Aorta (tissue), 5 donors: ENCODE measurements at regions not wholly inside any gene's neighbourhood (a gene's known extent, or its start where the extent isn't known, plus 50 kb on each side); places are given as distances from the start of the nearest gene placed in this dataset.
A peak's percentile ranks its signal among the peaks of the same experiment; 100 is the strongest.

Experiments used
- ATAC-seq: fragments of 200-7000 bp; cut with Tn5 transposase; one replicate; pipeline ENCODE4 v1.9.1; 2022; ENCODE audit warnings: moderate library complexity; ENCODE audit not compliant: low FRiP score
- DNase-seq, 2 donors: peaks; one replicate each; pipeline ENCODE4 v3.0.0-alpha.2; 2020
- H3K27ac ChIP-seq, 2 donors: one replicate each; pipeline ENCODE4 v1.5.1; 2013; ENCODE audit warnings: low read length in 2 of 2, mild to moderate bottlenecking in 2 of 2, moderate library complexity in 2 of 2, control low read depth in 1 of 2, inconsistent platforms in 1 of 2, low read depth in 1 of 2
- H3K27me3 ChIP-seq, 2 donors: one replicate each; pipeline ENCODE4 v1.6.1; 2013; ENCODE audit warnings: control low read depth in 1 of 2, low read length in 1 of 2, mild to moderate bottlenecking in 1 of 2, moderate library complexity in 1 of 2; ENCODE audit not compliant: insufficient read depth in 2 of 2, control insufficient read depth in 1 of 2
- H3K36me3 ChIP-seq, 2 donors: one replicate each; pipeline ENCODE4 v1.6.1; 2013; ENCODE audit warnings: control low read depth in 1 of 2, low read length in 1 of 2, mild to moderate bottlenecking in 1 of 2; ENCODE audit not compliant: insufficient read depth in 2 of 2, control insufficient read depth in 1 of 2
- H3K4me1 ChIP-seq, 2 donors: one replicate each; pipeline ENCODE4 v1.6.1; 2013; ENCODE audit warnings: low read length in 2 of 2, control low read depth in 1 of 2, mild to moderate bottlenecking in 1 of 2, moderate library complexity in 1 of 2; ENCODE audit not compliant: insufficient read depth in 2 of 2, control insufficient read depth in 1 of 2
- H3K4me3 ChIP-seq, 2 donors: one replicate each; pipeline ENCODE4 v1.5.1; 2013; ENCODE audit warnings: low read length in 2 of 2, control low read depth in 1 of 2, mild to moderate bottlenecking in 1 of 2
- H3K9me3 ChIP-seq: one replicate; pipeline ENCODE4 v1.6.1; 2013; ENCODE audit warnings: mild to moderate bottlenecking, low read length; ENCODE audit not compliant: control insufficient read depth
- WGBS, 2 donors: extraction: QIAGEN DNeasy Blood & Tissue Kit; methylation state at CpG; one replicate each; pipeline ENCODE4 v1.1.7; 2013; 5-methylcytosine and 5-hydroxymethylcytosine counted together
- intact Hi-C, 2 donors: fragments of 100-400 bp; cut with DNase I; formaldehyde crosslinking; loops; one replicate each; pipeline versions ENCODE4 v1.14.2 to v1.15.0; 2022
- donor health status: healthy with polysubstance abuse.
- donor health status: Bipolar disorder and iron deficiency.
- donor health status: DM: no; HTN: no; CAD: no.
- donor health status: DM: no; HTN: no; CAD: no.
- donor health status: DM: yes; HTN: yes; CAD: no.

DNA sequence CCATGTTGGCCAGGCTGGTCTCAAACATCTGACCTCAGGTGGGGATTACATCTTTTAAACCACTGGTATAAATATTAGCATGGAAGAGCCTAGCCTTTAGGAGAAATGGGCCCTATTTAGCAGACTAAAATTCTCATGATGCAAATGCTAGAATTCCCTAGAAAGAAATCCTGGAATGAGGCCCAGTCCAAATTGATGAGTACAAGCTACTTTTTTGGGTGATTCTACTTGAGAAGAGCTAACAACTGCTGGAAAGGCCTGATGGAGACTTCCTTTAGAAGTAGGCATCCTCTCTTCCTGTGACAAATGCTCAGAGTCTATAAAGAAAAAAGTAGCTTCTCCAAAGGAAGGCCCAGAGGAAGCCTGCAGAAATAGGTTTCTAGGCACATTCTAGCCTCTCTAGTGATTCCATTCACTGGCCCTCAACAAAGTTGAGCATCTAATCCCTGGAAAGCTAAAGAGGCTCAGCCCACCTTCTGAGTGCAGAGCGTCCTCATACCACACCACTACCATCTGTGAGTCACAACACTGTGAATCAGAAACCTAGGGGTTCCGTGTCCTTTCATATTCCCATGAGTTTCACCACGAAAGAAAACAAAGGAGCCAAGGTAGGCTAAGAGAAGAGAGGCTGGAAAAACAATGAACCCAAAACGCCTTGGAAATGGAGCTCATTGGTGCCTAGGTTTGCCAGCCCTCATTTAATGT, 183.1 kb downstream of the C1D start:
- intact Hi-C loops: no loop called here

GRCh38 chr2:67880291-67880761, 182.5 kb downstream of the C1D start:
- no peaks in the 10 kb centered on the region for H3K36me3 ChIP-seq
- ATAC-seq (no peak), DNase-seq (peak in 1 of 2 donors; percentile 75)
- H3K27me3 ChIP-seq: no peaks in the 10 kb centered on the region
- no peaks in the 10 kb centered on the region for H3K9me3 ChIP-seq
- intact Hi-C loops: no loop called here
- no peak overlapping the region for H3K4me3 ChIP-seq
- 33 to 40% methylated on average over 10 of the region's 10 CpGs for WGBS, 2 donors
- H3K4me1 ChIP-seq: peaks cover 0 to 6% of the 10 kb centered on the region in 2 donors
- peak overlapping the region; percentile 36 to 90 for H3K27ac ChIP-seq

More for the DNA sequence above, 183.1 kb downstream of the C1D start:
- Histone ChIP-seq H3K4me3 (no peak overlapping the region), H3K36me3 (no peaks in the 10 kb centered on the region), H3K9me3 (no peaks in the 10 kb centered on the region), H3K27me3 (no peaks in the 10 kb centered on the region), H3K4me1 (peaks cover 0 to 6% of the 10 kb centered on the region in 2 donors), H3K27ac (peak overlapping the region; percentile 36 to 90)
- DNase-seq (no peak), ATAC-seq (no peak)
- WGBS, 2 donors: 32% methylated on average over 4 of the region's 4 CpGs

DNA sequence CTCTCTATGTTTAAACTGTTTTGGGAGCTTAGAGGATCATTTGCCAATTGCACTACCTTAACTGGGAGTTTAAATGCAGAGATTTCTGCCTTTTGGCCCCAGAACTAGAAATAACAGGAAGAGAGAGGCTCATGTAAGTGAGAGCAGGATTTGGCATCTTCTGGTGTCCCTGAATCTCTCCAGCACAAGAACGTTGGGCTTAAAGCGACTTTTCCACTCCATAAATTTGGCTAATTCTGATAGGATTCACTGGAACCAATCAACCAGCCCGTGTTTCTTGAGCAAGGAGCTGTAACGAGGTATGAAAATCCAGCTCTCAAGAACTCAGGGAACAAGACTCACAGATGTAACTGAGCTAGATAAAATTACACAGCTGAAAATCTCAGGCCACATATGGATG, 181.0 kb downstream of the C1D start:
- Histone ChIP-seq H3K27me3 (no peaks in the 10 kb centered on the region), H3K4me1 (peaks cover 0 to 6% of the 10 kb centered on the region in 2 donors), H3K27ac (peak overlapping the region; percentile 70 to 71), H3K4me3 (no peak overlapping the region), H3K36me3 (no peaks in the 10 kb centered on the region), H3K9me3 (no peaks in the 10 kb centered on the region)
- DNase-seq: no peak
- intact Hi-C loops: no loop called here
- ATAC-seq: no peak
- 2 to 3% methylated on average over 4 of the region's 4 CpGs for WGBS, 2 donors

DNA sequence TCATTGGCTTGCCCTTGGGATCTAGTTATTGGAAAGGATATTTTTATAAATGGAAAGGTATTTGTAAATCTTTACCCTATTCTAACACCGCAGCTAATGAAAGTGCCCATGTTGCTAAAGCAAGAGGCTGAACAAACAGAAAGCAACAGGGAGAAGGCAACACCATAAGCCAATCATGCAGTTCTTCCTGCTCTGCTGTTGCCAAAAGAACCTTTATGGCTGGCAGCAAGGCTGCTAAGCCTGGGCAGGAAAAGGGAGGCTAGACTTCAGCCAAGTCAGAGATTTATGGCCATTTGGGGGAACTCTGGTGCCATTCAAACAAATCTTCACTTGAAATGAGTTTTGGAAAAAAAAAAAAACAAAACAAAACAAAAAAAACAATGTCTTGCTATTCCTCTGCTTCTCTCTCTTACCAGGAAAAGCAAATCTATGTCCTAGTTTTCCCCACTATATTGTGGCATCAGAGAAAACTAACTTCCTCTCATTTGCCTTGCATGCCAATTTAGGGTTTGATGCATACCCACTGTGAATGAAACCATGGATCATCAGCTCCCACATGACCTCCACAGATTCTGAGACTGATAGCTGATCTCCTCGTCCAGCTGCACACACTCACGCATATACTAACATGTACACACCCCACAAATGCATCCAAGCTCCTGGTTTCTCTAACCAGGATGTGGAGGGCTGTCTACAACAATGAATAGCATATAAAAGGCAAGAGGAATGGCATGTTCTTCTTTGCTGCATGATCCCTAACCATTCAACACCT, 179.3 kb downstream of the C1D start:
- intact Hi-C loops: no loop called here
- DNase-seq (no peak), ATAC-seq (peak; percentile 21)
- H3K9me3 ChIP-seq: no peaks in the 10 kb centered on the region
- no peaks in the 10 kb centered on the region for H3K27me3 ChIP-seq
- H3K27ac ChIP-seq: peak overlapping the region in 1 of 2 donors; percentile 86
- H3K4me1 ChIP-seq: peaks cover 2 to 6% of the 10 kb centered on the region in 2 donors
- 17 to 25% methylated on average over 3 of the region's 3 CpGs for WGBS, 2 donors
- H3K4me3 ChIP-seq: no peak overlapping the region
- H3K36me3 ChIP-seq: no peaks in the 10 kb centered on the region

GRCh38 chr2:67888351-67889005, 174.3 kb downstream of the C1D start:
- intact Hi-C loops: no loop called here
- peaks cover 2 to 7% of the 10 kb centered on the region in 2 donors for H3K4me1 ChIP-seq
- H3K4me3 ChIP-seq: no peak overlapping the region
- DNase-seq (peak in 1 of 2 donors; percentile 52), ATAC-seq (peak; percentile 37)
- no peaks in the 10 kb centered on the region for H3K27me3 ChIP-seq
- no peaks in the 10 kb centered on the region for H3K36me3 ChIP-seq
- no peaks in the 10 kb centered on the region for H3K9me3 ChIP-seq
- H3K27ac ChIP-seq: peak overlapping the region; percentile 32 to 92

GRCh38 chr2:67889056-67889455, 173.7 kb downstream of the C1D start:
- Histone ChIP-seq H3K27me3 (no peaks in the 10 kb centered on the region), H3K4me1 (peaks cover 0 to 7% of the 10 kb centered on the region in 2 donors), H3K9me3 (no peaks in the 10 kb centered on the region), H3K36me3 (no peaks in the 10 kb centered on the region), H3K4me3 (no peak overlapping the region), H3K27ac (peak overlapping the region in 1 of 2 donors; percentile 32)
- intact Hi-C loops: no loop called here
- 52 to 64% methylated on average over 2 of the region's 2 CpGs for WGBS, 2 donors
- no peak for DNase-seq
- no peak for ATAC-seq

- no peaks in the 10 kb centered on the region for H3K9me3 ChIP-seq
- H3K4me3 ChIP-seq: no peak overlapping the region
- peak overlapping the region in 1 of 2 donors; percentile 39 for H3K27ac ChIP-seq
- H3K36me3 ChIP-seq: no peaks in the 10 kb centered on the region
- H3K4me1 ChIP-seq: peaks cover 0 to 7% of the 10 kb centered on the region in 2 donors
- 97 to 98% methylated on average over 1 of the region's 1 CpG for WGBS, 2 donors
- ATAC-seq (no peak), DNase-seq (no peak)
- intact Hi-C loops: no loop called here
- H3K27me3 ChIP-seq: no peaks in the 10 kb centered on the region
Measured at GRCh38 chr2:67891642-67892041, 171.2 kb downstream of the C1D start.

DNA sequence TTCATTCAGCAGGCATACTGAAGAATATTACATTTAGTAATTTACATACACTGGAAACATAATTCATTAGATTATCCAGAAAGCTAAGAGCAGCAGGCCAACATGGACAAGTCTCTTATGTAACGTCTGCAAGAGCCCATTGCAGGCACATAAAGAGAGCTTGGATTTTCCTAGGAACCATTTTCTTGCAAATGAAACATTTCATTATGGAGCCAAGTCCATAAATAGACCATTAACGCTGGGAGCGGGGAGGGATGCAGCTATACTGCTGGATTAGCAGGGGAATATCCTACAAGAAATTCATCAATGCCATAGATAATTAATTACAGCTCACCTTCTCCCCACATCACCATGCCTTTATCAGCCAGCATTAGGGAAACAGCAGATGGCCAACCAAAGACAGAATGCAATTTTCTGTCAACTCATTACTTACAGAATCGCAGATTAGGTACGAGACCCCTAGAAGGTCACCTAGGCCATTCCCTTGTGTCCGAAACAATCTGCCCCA, 170.4 kb downstream of the C1D start:
- WGBS, 2 donors: 49 to 51% methylated on average over 6 of the region's 6 CpGs
- Histone ChIP-seq H3K4me1 (peaks cover 0 to 7% of the 10 kb centered on the region in 2 donors), H3K9me3 (no peaks in the 10 kb centered on the region), H3K27ac (peak overlapping the region in 1 of 2 donors; percentile 67), H3K27me3 (no peaks in the 10 kb centered on the region), H3K36me3 (no peaks in the 10 kb centered on the region), H3K4me3 (no peak overlapping the region)
- ATAC-seq (no peak), DNase-seq (no peak)
- intact Hi-C loops: no loop called here
